ENCODE measurements at regions not wholly inside any gene's neighbourhood (a gene's known extent, or its start where the extent isn't known, plus 50 kb on each side); places are given as distances from the start of the nearest gene placed in this dataset.

GRCh38 chr12:30100741-30101140 is 317.0 kb upstream of the TMTC1 start:
- TF ChIP-seq EZH2phosphoT487 (IDR thresholded peaks at IDR 0.05; ENCODE audit: insufficient read depth, low read depth) (no peak), EZH2 (IDR thresholded peaks at IDR 0.05; ENCODE audit: insufficient read depth, poor library complexity, severe bottlenecking) (no peak)
